ENCODE measurements at regions not wholly inside any gene's neighbourhood (a gene's known extent, or its start where the extent isn't known, plus 50 kb on each side); places are given as distances from the start of the nearest gene placed in this dataset.

- in situ Hi-C loops (cut with MboI; ENCODE audit: low pct_unique_long_range_greater_than_20kb, low sequenced_read_pairs, unreplicated experiment): no loop called here
- no peak for DNase-seq (ENCODE audit: low spot score)
- no peak for TF ChIP-seq CTCF (IDR thresholded peaks at IDR 0.05; ENCODE audit: extremely low read depth, insufficient read depth, missing control alignments)
Observed at GRCh38 chr17:17398188-17398942, 78.4 kb upstream of the MED9 start.

- in situ Hi-C loops (cut with MboI; ENCODE audit: low pct_unique_long_range_greater_than_20kb, low sequenced_read_pairs, unreplicated experiment): no loop called here
Observed at GRCh38 chr17:17398943-17399926, 77.6 kb upstream of the MED9 start.

GRCh38 chr17:17400070-17400469, 76.7 kb upstream of the MED9 start:
- no peak for TF ChIP-seq CTCF (IDR thresholded peaks at IDR 0.05; ENCODE audit: extremely low read depth, insufficient read depth, missing control alignments)
- DNase-seq (ENCODE audit: low spot score): no peak
- in situ Hi-C loops (cut with MboI; ENCODE audit: low pct_unique_long_range_greater_than_20kb, low sequenced_read_pairs, unreplicated experiment): no loop called here

More at GRCh38 chr17:17398943-17399926, 77.6 kb upstream of the MED9 start:
- no peak for DNase-seq (ENCODE audit: low spot score)
- no peak for TF ChIP-seq CTCF (IDR thresholded peaks at IDR 0.05; ENCODE audit: extremely low read depth, insufficient read depth, missing control alignments)

- no peak for DNase-seq (ENCODE audit: low spot score)
- no peak for TF ChIP-seq CTCF (IDR thresholded peaks at IDR 0.05; ENCODE audit: extremely low read depth, insufficient read depth, missing control alignments)
- in situ Hi-C loops (cut with MboI; ENCODE audit: low pct_unique_long_range_greater_than_20kb, low sequenced_read_pairs, unreplicated experiment): no loop called here
Observed at GRCh38 chr17:17400566-17401184, 76.1 kb upstream of the MED9 start.

GRCh38 chr17:17401271-17401781, 75.5 kb upstream of the MED9 start:
- DNase-seq (ENCODE audit: low spot score): no peak
- peak; percentile 36 for TF ChIP-seq CTCF (IDR thresholded peaks at IDR 0.05; ENCODE audit: extremely low read depth, insufficient read depth, missing control alignments)
- in situ Hi-C loops (cut with MboI; ENCODE audit: low pct_unique_long_range_greater_than_20kb, low sequenced_read_pairs, unreplicated experiment): no loop called here

GRCh38 chr17:17402558-17402957, 74.2 kb upstream of the MED9 start:
- in situ Hi-C loops (cut with MboI; ENCODE audit: low pct_unique_long_range_greater_than_20kb, low sequenced_read_pairs, unreplicated experiment): no loop called here
- no peak for TF ChIP-seq CTCF (IDR thresholded peaks at IDR 0.05; ENCODE audit: extremely low read depth, insufficient read depth, missing control alignments)
- no peak for DNase-seq (ENCODE audit: low spot score)

All from GM13977 (cell line).